K562 (cell line): ENCODE measurements at regions not wholly inside any gene's neighbourhood (a gene's known extent, or its start where the extent isn't known, plus 50 kb on each side); places are given as distances from the start of the nearest gene placed in this dataset.

Source experiments
- ELF4 ChIP-seq: fragments of 450-650 bp; formaldehyde crosslinking; IDR thresholded peaks from 2 replicates; pipeline ENCODE4 v1.4.0; 2022; ENCODE audit warnings: missing genetic modification characterization
- JUN ChIP-seq, 2 experiments: sonication (generic) in 1 of 2; formaldehyde crosslinking in 1 of 2; IDR thresholded peaks; 2 replicates each; pipeline versions ENCODE4 v1.6.1 to v1.8.0; 2012 to 2022; ENCODE audit warnings: borderline replicate concordance in 2 of 2, mild to moderate bottlenecking in 2 of 2, improper control_type of control experiment in 1 of 2, low read depth in 1 of 2, low read length in 1 of 2, missing genetic modification reagents in 1 of 2
- MAZ ChIP-seq, 2 experiments: fragments of 450-650 bp in 1 of 2; sonication (generic) in 1 of 2; formaldehyde crosslinking; IDR thresholded peaks in 1 of 2; conservative IDR thresholded peaks in 1 of 2; 2 replicates each; pipeline versions ENCODE4 v1.4.0 to v1.5.0; 2020; ENCODE audit warnings: mild to moderate bottlenecking in 1 of 2, missing genetic modification reagents in 1 of 2
- MEF2D ChIP-seq: conservative IDR thresholded peaks from 2 replicates; pipeline ENCODE4 v1.6.1; 2016; ENCODE audit warnings: low read depth, missing genetic modification characterization, missing compliant biosample characterization
- NCOA2 ChIP-seq, 2 experiments: fragments of 450-650 bp; IDR thresholded peaks; 2 replicates each; pipeline ENCODE4 v1.6.1; 2018; ENCODE audit warnings: mild to moderate bottlenecking in 2 of 2, moderate library complexity in 1 of 2; ENCODE audit not compliant: partially characterized antibody in 2 of 2
- POU5F1 ChIP-seq: fragments of 150-350 bp; IDR thresholded peaks from 2 replicates; pipeline ENCODE4 v1.6.1; 2014; ENCODE audit warnings: borderline replicate concordance, low read length, low read depth, mild to moderate bottlenecking; ENCODE audit not compliant: partially characterized antibody
- RNF2 ChIP-seq: sonication (generic); IDR thresholded peaks from 2 replicates; pipeline ENCODE4 v1.6.1; 2016
- ZNF253 ChIP-seq: fragments of 250-450 bp; sonication (Bioruptor Pico); conservative IDR thresholded peaks from 2 replicates; pipeline ENCODE4 v1.6.1; 2021; ENCODE audit warnings: mild to moderate bottlenecking
- ZNF699 ChIP-seq: fragments of 250-450 bp; sonication (Bioruptor Pico); IDR thresholded peaks from 2 replicates; pipeline ENCODE4 v1.8.0; 2021; ENCODE audit warnings: mild to moderate bottlenecking, moderate library complexity; ENCODE audit not compliant: insufficient replicate concordance
- TF ChIP-seq, protein P1 (sequence below): fragments of 450-650 bp; IDR thresholded peaks from 2 replicates; pipeline ENCODE4 v1.6.1; 2016; ENCODE audit warnings: mild to moderate bottlenecking, moderate library complexity
- TF ChIP-seq, protein P2 (sequence below): fragments of 250-450 bp; sonication (Bioruptor Pico); IDR thresholded peaks from 2 replicates; pipeline ENCODE4 v1.5.0; 2021
- TF ChIP-seq, protein P3 (sequence below): sonication (generic); formaldehyde crosslinking; IDR thresholded peaks from 2 replicates; pipeline ENCODE4 v1.8.1; 2023; ENCODE audit warnings: mild to moderate bottlenecking, missing genetic modification reagents, moderate library complexity

- TF ChIP-seq, protein P1, sequence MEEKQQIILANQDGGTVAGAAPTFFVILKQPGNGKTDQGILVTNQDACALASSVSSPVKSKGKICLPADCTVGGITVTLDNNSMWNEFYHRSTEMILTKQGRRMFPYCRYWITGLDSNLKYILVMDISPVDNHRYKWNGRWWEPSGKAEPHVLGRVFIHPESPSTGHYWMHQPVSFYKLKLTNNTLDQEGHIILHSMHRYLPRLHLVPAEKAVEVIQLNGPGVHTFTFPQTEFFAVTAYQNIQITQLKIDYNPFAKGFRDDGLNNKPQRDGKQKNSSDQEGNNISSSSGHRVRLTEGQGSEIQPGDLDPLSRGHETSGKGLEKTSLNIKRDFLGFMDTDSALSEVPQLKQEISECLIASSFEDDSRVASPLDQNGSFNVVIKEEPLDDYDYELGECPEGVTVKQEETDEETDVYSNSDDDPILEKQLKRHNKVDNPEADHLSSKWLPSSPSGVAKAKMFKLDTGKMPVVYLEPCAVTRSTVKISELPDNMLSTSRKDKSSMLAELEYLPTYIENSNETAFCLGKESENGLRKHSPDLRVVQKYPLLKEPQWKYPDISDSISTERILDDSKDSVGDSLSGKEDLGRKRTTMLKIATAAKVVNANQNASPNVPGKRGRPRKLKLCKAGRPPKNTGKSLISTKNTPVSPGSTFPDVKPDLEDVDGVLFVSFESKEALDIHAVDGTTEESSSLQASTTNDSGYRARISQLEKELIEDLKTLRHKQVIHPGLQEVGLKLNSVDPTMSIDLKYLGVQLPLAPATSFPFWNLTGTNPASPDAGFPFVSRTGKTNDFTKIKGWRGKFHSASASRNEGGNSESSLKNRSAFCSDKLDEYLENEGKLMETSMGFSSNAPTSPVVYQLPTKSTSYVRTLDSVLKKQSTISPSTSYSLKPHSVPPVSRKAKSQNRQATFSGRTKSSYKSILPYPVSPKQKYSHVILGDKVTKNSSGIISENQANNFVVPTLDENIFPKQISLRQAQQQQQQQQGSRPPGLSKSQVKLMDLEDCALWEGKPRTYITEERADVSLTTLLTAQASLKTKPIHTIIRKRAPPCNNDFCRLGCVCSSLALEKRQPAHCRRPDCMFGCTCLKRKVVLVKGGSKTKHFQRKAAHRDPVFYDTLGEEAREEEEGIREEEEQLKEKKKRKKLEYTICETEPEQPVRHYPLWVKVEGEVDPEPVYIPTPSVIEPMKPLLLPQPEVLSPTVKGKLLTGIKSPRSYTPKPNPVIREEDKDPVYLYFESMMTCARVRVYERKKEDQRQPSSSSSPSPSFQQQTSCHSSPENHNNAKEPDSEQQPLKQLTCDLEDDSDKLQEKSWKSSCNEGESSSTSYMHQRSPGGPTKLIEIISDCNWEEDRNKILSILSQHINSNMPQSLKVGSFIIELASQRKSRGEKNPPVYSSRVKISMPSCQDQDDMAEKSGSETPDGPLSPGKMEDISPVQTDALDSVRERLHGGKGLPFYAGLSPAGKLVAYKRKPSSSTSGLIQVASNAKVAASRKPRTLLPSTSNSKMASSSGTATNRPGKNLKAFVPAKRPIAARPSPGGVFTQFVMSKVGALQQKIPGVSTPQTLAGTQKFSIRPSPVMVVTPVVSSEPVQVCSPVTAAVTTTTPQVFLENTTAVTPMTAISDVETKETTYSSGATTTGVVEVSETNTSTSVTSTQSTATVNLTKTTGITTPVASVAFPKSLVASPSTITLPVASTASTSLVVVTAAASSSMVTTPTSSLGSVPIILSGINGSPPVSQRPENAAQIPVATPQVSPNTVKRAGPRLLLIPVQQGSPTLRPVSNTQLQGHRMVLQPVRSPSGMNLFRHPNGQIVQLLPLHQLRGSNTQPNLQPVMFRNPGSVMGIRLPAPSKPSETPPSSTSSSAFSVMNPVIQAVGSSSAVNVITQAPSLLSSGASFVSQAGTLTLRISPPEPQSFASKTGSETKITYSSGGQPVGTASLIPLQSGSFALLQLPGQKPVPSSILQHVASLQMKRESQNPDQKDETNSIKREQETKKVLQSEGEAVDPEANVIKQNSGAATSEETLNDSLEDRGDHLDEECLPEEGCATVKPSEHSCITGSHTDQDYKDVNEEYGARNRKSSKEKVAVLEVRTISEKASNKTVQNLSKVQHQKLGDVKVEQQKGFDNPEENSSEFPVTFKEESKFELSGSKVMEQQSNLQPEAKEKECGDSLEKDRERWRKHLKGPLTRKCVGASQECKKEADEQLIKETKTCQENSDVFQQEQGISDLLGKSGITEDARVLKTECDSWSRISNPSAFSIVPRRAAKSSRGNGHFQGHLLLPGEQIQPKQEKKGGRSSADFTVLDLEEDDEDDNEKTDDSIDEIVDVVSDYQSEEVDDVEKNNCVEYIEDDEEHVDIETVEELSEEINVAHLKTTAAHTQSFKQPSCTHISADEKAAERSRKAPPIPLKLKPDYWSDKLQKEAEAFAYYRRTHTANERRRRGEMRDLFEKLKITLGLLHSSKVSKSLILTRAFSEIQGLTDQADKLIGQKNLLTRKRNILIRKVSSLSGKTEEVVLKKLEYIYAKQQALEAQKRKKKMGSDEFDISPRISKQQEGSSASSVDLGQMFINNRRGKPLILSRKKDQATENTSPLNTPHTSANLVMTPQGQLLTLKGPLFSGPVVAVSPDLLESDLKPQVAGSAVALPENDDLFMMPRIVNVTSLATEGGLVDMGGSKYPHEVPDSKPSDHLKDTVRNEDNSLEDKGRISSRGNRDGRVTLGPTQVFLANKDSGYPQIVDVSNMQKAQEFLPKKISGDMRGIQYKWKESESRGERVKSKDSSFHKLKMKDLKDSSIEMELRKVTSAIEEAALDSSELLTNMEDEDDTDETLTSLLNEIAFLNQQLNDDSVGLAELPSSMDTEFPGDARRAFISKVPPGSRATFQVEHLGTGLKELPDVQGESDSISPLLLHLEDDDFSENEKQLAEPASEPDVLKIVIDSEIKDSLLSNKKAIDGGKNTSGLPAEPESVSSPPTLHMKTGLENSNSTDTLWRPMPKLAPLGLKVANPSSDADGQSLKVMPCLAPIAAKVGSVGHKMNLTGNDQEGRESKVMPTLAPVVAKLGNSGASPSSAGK = no peak
- no peak for TF ChIP-seq RNF2
- no peak for TF ChIP-seq NCOA2 (IDR thresholded peaks at IDR 0.05; ENCODE audit: partially characterized antibody in 2 of 2)
- TF ChIP-seq, protein P2, sequence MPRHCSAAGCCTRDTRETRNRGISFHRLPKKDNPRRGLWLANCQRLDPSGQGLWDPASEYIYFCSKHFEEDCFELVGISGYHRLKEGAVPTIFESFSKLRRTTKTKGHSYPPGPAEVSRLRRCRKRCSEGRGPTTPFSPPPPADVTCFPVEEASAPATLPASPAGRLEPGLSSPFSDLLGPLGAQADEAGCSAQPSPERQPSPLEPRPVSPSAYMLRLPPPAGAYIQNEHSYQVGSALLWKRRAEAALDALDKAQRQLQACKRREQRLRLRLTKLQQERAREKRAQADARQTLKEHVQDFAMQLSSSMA (CRISPR knock-in tag) = peak; percentile 90
- TF ChIP-seq ZNF253 (CRISPR knock-in tag) = no peak
- peak in 1 of 2 experiments; percentile 81; a peak in 2 of 4 replicates for TF ChIP-seq MAZ (CRISPR knock-in tag; conservative IDR thresholded peaks at IDR 0.05 in 1 of 2, IDR thresholded peaks at IDR 0.05 in 1 of 2)
- peak; percentile 75; the same call in 1 of the 2 replicates for TF ChIP-seq ELF4 (CRISPR knock-in tag)
- peak; percentile 64 for TF ChIP-seq ZNF699 (CRISPR knock-in tag)
- TF ChIP-seq, protein P3, sequence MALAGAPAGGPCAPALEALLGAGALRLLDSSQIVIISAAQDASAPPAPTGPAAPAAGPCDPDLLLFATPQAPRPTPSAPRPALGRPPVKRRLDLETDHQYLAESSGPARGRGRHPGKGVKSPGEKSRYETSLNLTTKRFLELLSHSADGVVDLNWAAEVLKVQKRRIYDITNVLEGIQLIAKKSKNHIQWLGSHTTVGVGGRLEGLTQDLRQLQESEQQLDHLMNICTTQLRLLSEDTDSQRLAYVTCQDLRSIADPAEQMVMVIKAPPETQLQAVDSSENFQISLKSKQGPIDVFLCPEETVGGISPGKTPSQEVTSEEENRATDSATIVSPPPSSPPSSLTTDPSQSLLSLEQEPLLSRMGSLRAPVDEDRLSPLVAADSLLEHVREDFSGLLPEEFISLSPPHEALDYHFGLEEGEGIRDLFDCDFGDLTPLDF (CRISPR knock-in tag) = no peak
- TF ChIP-seq POU5F1 = no peak
- TF ChIP-seq JUN (IDR thresholded peaks at IDR 0.05; ENCODE audit: borderline replicate concordance, low read depth, low read length) = peak; percentile 44; the same call in 1 of the 2 replicates
- no peak for TF ChIP-seq JUN (CRISPR knock-in tag; IDR thresholded peaks at IDR 0.05; ENCODE audit: borderline replicate concordance)
- TF ChIP-seq MEF2D (tag) = peak; percentile 95
Measured at GRCh38 chr15:58352026-58352929, 79.5 kb upstream of the LIPC start (continued).
